ENCODE measurements at regions not wholly inside any gene's neighbourhood (a gene's known extent, or its start where the extent isn't known, plus 50 kb on each side); places are given as distances from the start of the nearest gene placed in this dataset.

DNA sequence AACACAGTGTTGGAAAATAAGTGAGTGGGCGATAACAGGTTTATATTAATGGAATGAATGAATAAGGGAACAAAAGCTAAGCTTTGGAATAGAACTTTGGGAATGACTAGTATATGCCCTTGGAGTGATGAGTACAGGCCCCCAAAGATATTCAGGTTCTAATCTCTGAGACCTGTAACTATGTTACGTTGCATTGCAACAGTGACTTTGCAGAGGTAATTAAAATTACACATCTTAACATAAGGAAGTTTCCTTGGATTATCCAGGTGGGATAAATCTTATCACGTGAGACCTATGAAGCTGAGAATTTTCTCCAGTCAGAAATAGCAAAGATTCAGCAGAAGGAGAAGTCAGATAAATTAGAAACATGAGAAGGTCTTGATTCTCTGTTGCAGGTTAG is 661.5 kb upstream of the LINC00305 start (continued):
- TF ChIP-seq ZNF532 (CRISPR knock-in tag; IDR thresholded peaks at IDR 0.05; ENCODE audit: borderline replicate concordance): no peak
- TF ChIP-seq MAX (CRISPR knock-in tag; IDR thresholded peaks at IDR 0.05): no peak

DNA sequence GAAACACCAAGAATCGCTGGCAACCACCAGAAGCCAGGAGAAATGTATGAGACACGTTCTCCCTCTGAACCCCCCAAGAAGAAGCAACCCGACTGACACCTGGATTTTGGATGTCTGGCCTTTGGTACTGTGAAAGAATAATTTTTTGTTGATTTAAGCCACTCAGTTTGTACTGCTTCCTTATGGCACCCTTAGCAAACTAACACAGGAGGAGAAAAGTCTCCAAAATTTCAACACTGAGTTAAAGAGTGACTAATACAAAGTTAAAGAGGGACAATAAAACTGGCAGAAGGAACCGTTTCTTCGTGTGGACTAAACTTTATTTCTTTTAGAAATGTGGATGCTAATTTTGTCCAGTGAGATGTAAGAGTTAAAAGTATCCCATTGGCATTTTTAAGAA is 660.9 kb upstream of the LINC00305 start:
- DNase-seq (ENCODE audit: low spot score) (no peak), ATAC-seq (no peak)
- Mint-ChIP-seq H3K36me3 (no peaks in the 10 kb centered on the region; the same call in 1 of the 2 replicates), H3K4me1 (0 out of 2 replicates have a peak, but pooled peaks cover 2% of the 10 kb centered on the region), H3K27ac (no peak overlapping the region), H3K9me3 (peaks cover 20% of the 10 kb centered on the region), H3K4me3 (no peak overlapping the region), H3K27me3 (ENCODE audit: low read depth) (no peaks in the 10 kb centered on the region; the same call in 1 of the 2 replicates)
- TF ChIP-seq SOX15 (CRISPR knock-in tag; IDR thresholded peaks at IDR 0.05) (no peak), GABPB1 (CRISPR knock-in tag; IDR thresholded peaks at IDR 0.05) (no peak), ZNF512 (CRISPR knock-in tag; IDR thresholded peaks at IDR 0.05; ENCODE audit: borderline replicate concordance) (no peak), NR3C1 (CRISPR knock-in tag; conservative IDR thresholded peaks at IDR 0.05; ENCODE audit: low read depth) (no peak), IRF2 (CRISPR knock-in tag; IDR thresholded peaks at IDR 0.05; ENCODE audit: borderline replicate concordance, low read depth) (no peak), SMAD3 (CRISPR knock-in tag; IDR thresholded peaks at IDR 0.05; ENCODE audit: borderline replicate concordance) (no peak), CTCF (IDR thresholded peaks at IDR 0.05) (no peak), TCF7 (CRISPR knock-in tag; IDR thresholded peaks at IDR 0.05; ENCODE audit: low read depth) (no peak), KAT7 (CRISPR knock-in tag; IDR thresholded peaks at IDR 0.05; ENCODE audit: borderline replicate concordance) (no peak), HMGA2 (CRISPR knock-in tag; IDR thresholded peaks at IDR 0.05) (no peak)
- TF ChIP-seq, protein P1, sequence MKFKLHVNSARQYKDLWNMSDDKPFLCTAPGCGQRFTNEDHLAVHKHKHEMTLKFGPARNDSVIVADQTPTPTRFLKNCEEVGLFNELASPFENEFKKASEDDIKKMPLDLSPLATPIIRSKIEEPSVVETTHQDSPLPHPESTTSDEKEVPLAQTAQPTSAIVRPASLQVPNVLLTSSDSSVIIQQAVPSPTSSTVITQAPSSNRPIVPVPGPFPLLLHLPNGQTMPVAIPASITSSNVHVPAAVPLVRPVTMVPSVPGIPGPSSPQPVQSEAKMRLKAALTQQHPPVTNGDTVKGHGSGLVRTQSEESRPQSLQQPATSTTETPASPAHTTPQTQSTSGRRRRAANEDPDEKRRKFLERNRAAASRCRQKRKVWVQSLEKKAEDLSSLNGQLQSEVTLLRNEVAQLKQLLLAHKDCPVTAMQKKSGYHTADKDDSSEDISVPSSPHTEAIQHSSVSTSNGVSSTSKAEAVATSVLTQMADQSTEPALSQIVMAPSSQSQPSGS (CRISPR knock-in tag; IDR thresholded peaks at IDR 0.05; ENCODE audit: borderline replicate concordance, low read depth): no peak
- TF ChIP-seq, protein P2, sequence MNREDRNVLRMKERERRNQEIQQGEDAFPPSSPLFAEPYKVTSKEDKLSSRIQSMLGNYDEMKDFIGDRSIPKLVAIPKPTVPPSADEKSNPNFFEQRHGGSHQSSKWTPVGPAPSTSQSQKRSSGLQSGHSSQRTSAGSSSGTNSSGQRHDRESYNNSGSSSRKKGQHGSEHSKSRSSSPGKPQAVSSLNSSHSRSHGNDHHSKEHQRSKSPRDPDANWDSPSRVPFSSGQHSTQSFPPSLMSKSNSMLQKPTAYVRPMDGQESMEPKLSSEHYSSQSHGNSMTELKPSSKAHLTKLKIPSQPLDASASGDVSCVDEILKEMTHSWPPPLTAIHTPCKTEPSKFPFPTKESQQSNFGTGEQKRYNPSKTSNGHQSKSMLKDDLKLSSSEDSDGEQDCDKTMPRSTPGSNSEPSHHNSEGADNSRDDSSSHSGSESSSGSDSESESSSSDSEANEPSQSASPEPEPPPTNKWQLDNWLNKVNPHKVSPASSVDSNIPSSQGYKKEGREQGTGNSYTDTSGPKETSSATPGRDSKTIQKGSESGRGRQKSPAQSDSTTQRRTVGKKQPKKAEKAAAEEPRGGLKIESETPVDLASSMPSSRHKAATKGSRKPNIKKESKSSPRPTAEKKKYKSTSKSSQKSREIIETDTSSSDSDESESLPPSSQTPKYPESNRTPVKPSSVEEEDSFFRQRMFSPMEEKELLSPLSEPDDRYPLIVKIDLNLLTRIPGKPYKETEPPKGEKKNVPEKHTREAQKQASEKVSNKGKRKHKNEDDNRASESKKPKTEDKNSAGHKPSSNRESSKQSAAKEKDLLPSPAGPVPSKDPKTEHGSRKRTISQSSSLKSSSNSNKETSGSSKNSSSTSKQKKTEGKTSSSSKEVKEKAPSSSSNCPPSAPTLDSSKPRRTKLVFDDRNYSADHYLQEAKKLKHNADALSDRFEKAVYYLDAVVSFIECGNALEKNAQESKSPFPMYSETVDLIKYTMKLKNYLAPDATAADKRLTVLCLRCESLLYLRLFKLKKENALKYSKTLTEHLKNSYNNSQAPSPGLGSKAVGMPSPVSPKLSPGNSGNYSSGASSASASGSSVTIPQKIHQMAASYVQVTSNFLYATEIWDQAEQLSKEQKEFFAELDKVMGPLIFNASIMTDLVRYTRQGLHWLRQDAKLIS (CRISPR knock-in tag; IDR thresholded peaks at IDR 0.05; ENCODE audit: borderline replicate concordance): no peak
- TF ChIP-seq, protein P3, sequence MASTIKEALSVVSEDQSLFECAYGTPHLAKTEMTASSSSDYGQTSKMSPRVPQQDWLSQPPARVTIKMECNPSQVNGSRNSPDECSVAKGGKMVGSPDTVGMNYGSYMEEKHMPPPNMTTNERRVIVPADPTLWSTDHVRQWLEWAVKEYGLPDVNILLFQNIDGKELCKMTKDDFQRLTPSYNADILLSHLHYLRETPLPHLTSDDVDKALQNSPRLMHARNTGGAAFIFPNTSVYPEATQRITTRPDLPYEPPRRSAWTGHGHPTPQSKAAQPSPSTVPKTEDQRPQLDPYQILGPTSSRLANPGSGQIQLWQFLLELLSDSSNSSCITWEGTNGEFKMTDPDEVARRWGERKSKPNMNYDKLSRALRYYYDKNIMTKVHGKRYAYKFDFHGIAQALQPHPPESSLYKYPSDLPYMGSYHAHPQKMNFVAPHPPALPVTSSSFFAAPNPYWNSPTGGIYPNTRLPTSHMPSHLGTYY (CRISPR knock-in tag; IDR thresholded peaks at IDR 0.05): no peak
- POLR2A ChIA-PET: no interaction called here
- CTCF ChIA-PET: no interaction called here
